Endothelial cell of umbilical vein (primary cell): ENCODE measurements at regions not wholly inside any gene's neighbourhood (a gene's known extent, or its start where the extent isn't known, plus 50 kb on each side); places are given as distances from the start of the nearest gene placed in this dataset.

Experiments
- BruUV-seq: library from RNA; stranded (reverse); fragments of 400-500 nt; replicated peaks from 2 replicates; lab custom pipeline; 2021; lab: Mats Ljungman, UMichigan
- CTCF ChIA-PET: fragments of 300-600, 350-600 bp; sonication (Branson Sonifier 250); formaldehyde crosslinking; loops from one replicate; lab custom pipeline; 2021; ENCODE audit warnings: antibody characterized with exemption, inconsistent platforms; lab: Charles Lee
- POLR2A ChIA-PET: fragments of 300-600, 350-600 bp; sonication (Branson Sonifier 250); formaldehyde crosslinking; loops from one replicate; lab custom pipeline; 2021; ENCODE audit warnings: antibody characterized with exemption, inconsistent platforms; lab: Charles Lee
- DNase-seq: peaks from one replicate; pipeline ENCODE4 v3.0.0-alpha.2; 2011; ENCODE audit warnings: low read depth, low spot score
- FAIRE-seq: peaks from 2 replicates; lab custom pipeline; 2011; peaks lifted over from hg19 to GRCh38; lab: Jason Lieb, UNC
- H2AFZ ChIP-seq: 2 replicates; pipeline ENCODE4 v1.6.0; 2012; ENCODE audit warnings: low read depth, low read length, control low read depth, inconsistent platforms
- H3K27ac ChIP-seq: 2 replicates; pipeline ENCODE4 v1.5.1; 2011; ENCODE audit warnings: low read depth, mild to moderate bottlenecking, control low read depth, low read length, moderate library complexity; ENCODE audit not compliant: insufficient read depth
- H3K27me3 ChIP-seq, 2 experiments: 2 replicates each; pipeline versions ENCODE4 v1.6.0 to v1.6.1; 2011; ENCODE audit warnings: low read length in 2 of 2, mixed read lengths in 1 of 2; ENCODE audit not compliant: control insufficient read depth in 2 of 2, insufficient read depth in 2 of 2
- H3K36me3 ChIP-seq, 2 experiments: 2 replicates in 1 of 2; 3 replicates in 1 of 2; pipeline ENCODE4 v1.5.1; 2011; ENCODE audit warnings: low read length in 2 of 2, mild to moderate bottlenecking in 1 of 2, moderate library complexity in 1 of 2; ENCODE audit not compliant: control insufficient read depth in 2 of 2, insufficient read depth in 2 of 2; ENCODE audit errors: extremely low read depth in 1 of 2
- H3K4me1 ChIP-seq: 3 replicates; pipeline ENCODE4 v1.5.1; 2011; ENCODE audit warnings: mild to moderate bottlenecking, low read length; ENCODE audit not compliant: control insufficient read depth, insufficient read depth; ENCODE audit errors: extremely low read depth
- H3K4me2 ChIP-seq: 2 replicates; pipeline ENCODE4 v1.6.1; 2011; ENCODE audit warnings: low read length, control low read depth, mixed read lengths; ENCODE audit not compliant: insufficient read depth
- H3K4me3 ChIP-seq, 3 experiments: fragments of 200-600 bp in 1 of 3; sonication (generic), shearing (Covaris generic) in 1 of 3; replicated peaks in 1 of 3; 2 replicates each; pipeline ENCODE4 v1.5.1; 2011 to 2016; ENCODE audit warnings: control low read depth in 3 of 3, low read length in 3 of 3, mild to moderate bottlenecking in 2 of 3, inconsistent platforms in 1 of 3, low read depth in 1 of 3, moderate library complexity in 1 of 3; ENCODE audit not compliant: insufficient read depth in 1 of 3
- H3K79me2 ChIP-seq: 2 replicates; pipeline ENCODE4 v1.6.0; 2012; ENCODE audit warnings: low read length, inconsistent platforms; ENCODE audit not compliant: control insufficient read depth, insufficient read depth
- H3K9ac ChIP-seq: replicated peaks from 2 replicates; pipeline ENCODE3; 2011; ENCODE audit warnings: low read length, control low read depth; ENCODE audit not compliant: insufficient read depth; ENCODE audit errors: extremely low read depth
- H3K9me1 ChIP-seq: replicated peaks from 3 replicates; pipeline ENCODE4 v1.6.0; 2011; ENCODE audit warnings: mild to moderate bottlenecking, low read length; ENCODE audit not compliant: control insufficient read depth, insufficient read depth; ENCODE audit errors: extremely low read depth
- H3K9me3 ChIP-seq: replicated peaks from 2 replicates; pipeline ENCODE4 v1.5.1; 2012; ENCODE audit warnings: low read length, inconsistent platforms; ENCODE audit not compliant: control insufficient read depth, insufficient read depth
- H4K20me1 ChIP-seq: replicated peaks from 2 replicates; pipeline ENCODE3; 2011; ENCODE audit warnings: mild to moderate bottlenecking, low read length; ENCODE audit not compliant: control insufficient read depth, insufficient read depth; ENCODE audit errors: extremely low read depth
- FOS ChIP-seq: IDR thresholded peaks from 2 replicates; pipeline ENCODE4 v1.6.1; 2011; ENCODE audit warnings: mild to moderate bottlenecking, low read length, moderate library complexity, borderline replicate concordance; ENCODE audit not compliant: insufficient read depth
- GATA2 ChIP-seq: IDR thresholded peaks from 2 replicates; pipeline ENCODE4 v1.7.0; 2011; ENCODE audit warnings: low read depth, mild to moderate bottlenecking, moderate library complexity, mixed read lengths, low read length; ENCODE audit not compliant: insufficient read length, insufficient read depth
- JUN ChIP-seq: IDR thresholded peaks from 2 replicates; pipeline ENCODE4 v1.6.1; 2011; ENCODE audit warnings: borderline replicate concordance, low read depth; ENCODE audit not compliant: insufficient read length, insufficient read depth
- MYC ChIP-seq: IDR thresholded peaks from one replicate; pipeline ENCODE4 v1.6.1; 2011; ENCODE audit warnings: mild to moderate bottlenecking, low read depth, low read length
- POLR2A ChIP-seq: IDR thresholded peaks from 2 replicates; pipeline ENCODE4 v1.6.1; 2012; ENCODE audit warnings: low read depth, mild to moderate bottlenecking, control low read depth, low read length
- POLR2AphosphoS5 ChIP-seq: IDR thresholded peaks from 2 replicates; pipeline ENCODE4 v1.6.1; 2012; ENCODE audit warnings: low read depth, mild to moderate bottlenecking, control low read depth, low read length, moderate library complexity; ENCODE audit not compliant: insufficient read depth
- dilution Hi-C: fragments of 300-500 bp; cut with MboI; formaldehyde crosslinking; loops from one replicate; pipeline ENCODE4 v1.15.0; 2019; ENCODE audit warnings: low sequenced_read_pairs; ENCODE audit not compliant: extremely low pct_ligation_motif_present
- intact Hi-C: fragments of 100-400 bp; cut with micrococcal nuclease; formaldehyde crosslinking; loops from one replicate; pipeline ENCODE4 v1.10.0; 2022
- TF ChIP-seq, protein P1 (sequence below): IDR thresholded peaks from 2 replicates; pipeline ENCODE4 v1.6.1; 2011; ENCODE audit not compliant: insufficient read depth, insufficient read length
- TF ChIP-seq, protein P2 (sequence below), 2 donors: IDR thresholded peaks; 1 replicate in 1 of 2; 2 replicates in 1 of 2; pipeline ENCODE4 v1.5.1; 2011; ENCODE audit warnings: low read length in 2 of 2, mild to moderate bottlenecking in 2 of 2, moderate library complexity in 2 of 2, control low read depth in 1 of 2, inconsistent platforms in 1 of 2, low read depth in 1 of 2; ENCODE audit not compliant: insufficient read depth in 1 of 2; ENCODE audit errors: extremely low read depth in 1 of 2

DNA sequence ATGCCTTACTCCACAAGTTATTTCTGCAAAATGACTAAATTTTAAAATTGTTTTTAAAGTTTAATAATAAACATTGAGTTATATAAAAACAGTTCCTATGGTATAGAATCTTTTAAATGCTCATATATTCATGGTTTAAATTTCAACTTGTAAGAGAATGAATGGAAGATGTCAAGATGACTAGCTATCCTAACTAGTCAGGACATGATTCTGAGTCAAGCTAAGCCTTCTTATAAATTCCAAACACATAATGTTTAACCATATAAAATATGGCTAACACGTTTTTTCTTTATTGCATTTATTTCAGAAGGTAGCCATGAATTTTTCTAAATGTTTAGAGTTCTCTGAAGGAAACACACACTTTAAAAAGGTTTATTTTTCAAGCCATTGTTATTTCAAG, 320.4 kb downstream of the CBLN2 start:
- dilution Hi-C loops: no loop called here
- Histone ChIP-seq H3K9me3 (no peaks in the 10 kb centered on the region), H3K4me2 (no peak overlapping the region), H3K9me1 (no peaks in the 10 kb centered on the region), H4K20me1 (no peaks in the 10 kb centered on the region), H3K27me3 (no peaks in the 10 kb centered on the region), H3K4me1 (no peaks in the 10 kb centered on the region), H3K36me3 (no peaks in the 10 kb centered on the region), H3K9ac (no peak overlapping the region), H3K79me2 (no peaks in the 10 kb centered on the region), H3K4me3 (no peak overlapping the region), H3K27ac (no peak overlapping the region), H2AFZ (no peak overlapping the region)
- ChIA-PET CTCF (no interaction called here), POLR2A (no interaction called here)
- TF ChIP-seq POLR2A (no peak), JUN (no peak), GATA2 (no peak), FOS (no peak), POLR2AphosphoS5 (no peak), MYC (no peak)
- TF ChIP-seq, protein P1, sequence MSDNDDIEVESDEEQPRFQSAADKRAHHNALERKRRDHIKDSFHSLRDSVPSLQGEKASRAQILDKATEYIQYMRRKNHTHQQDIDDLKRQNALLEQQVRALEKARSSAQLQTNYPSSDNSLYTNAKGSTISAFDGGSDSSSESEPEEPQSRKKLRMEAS: no peak
- TF ChIP-seq, protein P2, sequence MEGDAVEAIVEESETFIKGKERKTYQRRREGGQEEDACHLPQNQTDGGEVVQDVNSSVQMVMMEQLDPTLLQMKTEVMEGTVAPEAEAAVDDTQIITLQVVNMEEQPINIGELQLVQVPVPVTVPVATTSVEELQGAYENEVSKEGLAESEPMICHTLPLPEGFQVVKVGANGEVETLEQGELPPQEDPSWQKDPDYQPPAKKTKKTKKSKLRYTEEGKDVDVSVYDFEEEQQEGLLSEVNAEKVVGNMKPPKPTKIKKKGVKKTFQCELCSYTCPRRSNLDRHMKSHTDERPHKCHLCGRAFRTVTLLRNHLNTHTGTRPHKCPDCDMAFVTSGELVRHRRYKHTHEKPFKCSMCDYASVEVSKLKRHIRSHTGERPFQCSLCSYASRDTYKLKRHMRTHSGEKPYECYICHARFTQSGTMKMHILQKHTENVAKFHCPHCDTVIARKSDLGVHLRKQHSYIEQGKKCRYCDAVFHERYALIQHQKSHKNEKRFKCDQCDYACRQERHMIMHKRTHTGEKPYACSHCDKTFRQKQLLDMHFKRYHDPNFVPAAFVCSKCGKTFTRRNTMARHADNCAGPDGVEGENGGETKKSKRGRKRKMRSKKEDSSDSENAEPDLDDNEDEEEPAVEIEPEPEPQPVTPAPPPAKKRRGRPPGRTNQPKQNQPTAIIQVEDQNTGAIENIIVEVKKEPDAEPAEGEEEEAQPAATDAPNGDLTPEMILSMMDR (IDR thresholded peaks at IDR 0.05; ENCODE audit: extremely low read depth in 1 of 2, insufficient read depth in 1 of 2, low read depth in 1 of 2, low read length in 2 of 2): no peak
- intact Hi-C loops: no loop called here
- no TSS peak for BruUV-seq
- no peak for FAIRE-seq
- DNase-seq: no peak
